GM12878 (cell line): ENCODE measurements at regions not wholly inside any gene's neighbourhood (a gene's known extent, or its start where the extent isn't known, plus 50 kb on each side); places are given as distances from the start of the nearest gene placed in this dataset.

ENCODE experiments used
- ATAC-seq: fragments of 200-7000 bp; cut with Tn5 transposase; 3 replicates; pipeline ENCODE4 v1.9.1; 2020; ENCODE audit warnings: mild to moderate bottlenecking, moderate library complexity
- BruUV-seq: library from RNA; stranded (reverse); fragments of 400-500 nt; replicated peaks from 2 replicates; lab custom pipeline; 2021; lab: Mats Ljungman, UMichigan
- CTCF ChIA-PET: fragments of 300-600 bp; sonication (Branson Sonifier 250); formaldehyde crosslinking; extraction: SDS; loops from one replicate; lab custom pipeline; 2021; ENCODE audit warnings: inconsistent platforms; lab: Yijun Ruan, JAX
- POLR2A ChIA-PET: fragments of 350-600 bp; formaldehyde crosslinking; extraction: SDS; loops from one replicate; lab custom pipeline; 2021; ENCODE audit warnings: inconsistent platforms; lab: Charles Lee
- RAD21 ChIA-PET: fragments of 300-600 bp; sonication (Branson Sonifier 250); formaldehyde crosslinking; loops from one replicate; lab custom pipeline; 2023; ENCODE audit warnings: antibody characterized with exemption; ENCODE audit not compliant: unreplicated experiment; lab: Charles Lee
- SMC1A ChIA-PET: fragments of 300-600 bp; sonication (Branson Sonifier 250); formaldehyde crosslinking; loops from one replicate; lab custom pipeline; 2023; ENCODE audit not compliant: unreplicated experiment, uncharacterized antibody; lab: Charles Lee
- DNase-seq: peaks from one replicate; pipeline ENCODE4 v3.0.0-alpha.2; 2011; ENCODE audit warnings: low read depth, low spot score
- FAIRE-seq: peaks from 3 replicates; lab custom pipeline; 2011; peaks lifted over from hg19 to GRCh38; lab: Jason Lieb, UNC
- H2AFZ ChIP-seq: 2 replicates; pipeline ENCODE4 v1.6.0; 2011; ENCODE audit warnings: low read depth, low read length, control low read depth; ENCODE audit not compliant: control insufficient read depth
- H3K27ac ChIP-seq: 2 replicates; pipeline ENCODE4 v1.5.1; 2011; ENCODE audit warnings: control low read depth; ENCODE audit not compliant: control insufficient read depth, insufficient read depth
- H3K27me3 ChIP-seq, 2 experiments: replicated peaks in 1 of 2; 2 replicates each; pipeline versions ENCODE4 v1.6.0 to v1.6.1; 2011; ENCODE audit warnings: low read length in 1 of 2; ENCODE audit not compliant: control insufficient read depth in 2 of 2, insufficient read depth in 2 of 2
- H3K36me3 ChIP-seq, 2 experiments: 2 replicates each; pipeline ENCODE4 v1.5.1; 2011; ENCODE audit warnings: low read length in 1 of 2; ENCODE audit not compliant: control insufficient read depth in 2 of 2, insufficient read depth in 2 of 2
- H3K4me1 ChIP-seq: 2 replicates; pipeline ENCODE4 v1.6.1; 2011; ENCODE audit warnings: mild to moderate bottlenecking, low read length, moderate library complexity, mixed read lengths; ENCODE audit not compliant: control insufficient read depth, insufficient read depth
- H3K4me2 ChIP-seq: 2 replicates; pipeline ENCODE4 v1.6.0; 2011; ENCODE audit warnings: control low read depth; ENCODE audit not compliant: control insufficient read depth, insufficient read depth
- H3K4me3 ChIP-seq: fragments of 200-600 bp; sonication (generic); 2 replicates; pipeline ENCODE4 v1.5.1; 2016
- H3K79me2 ChIP-seq: 2 replicates; pipeline ENCODE4 v1.6.0; 2011; ENCODE audit warnings: low read length; ENCODE audit not compliant: control insufficient read depth, insufficient read depth
- H3K9ac ChIP-seq: 2 replicates; pipeline ENCODE4 v1.8.0; 2011; ENCODE audit warnings: low read length, control low read depth, mixed read lengths; ENCODE audit not compliant: control insufficient read depth, insufficient read depth
- H3K9me3 ChIP-seq: replicated peaks from 3 replicates; pipeline ENCODE4 v1.5.1; 2011; ENCODE audit warnings: mild to moderate bottlenecking, low read length; ENCODE audit not compliant: control insufficient read depth, insufficient read depth
- H4K20me1 ChIP-seq: 2 replicates; pipeline ENCODE4 v1.6.0; 2011; ENCODE audit not compliant: control insufficient read depth, insufficient read depth
- CHD1 ChIP-seq: IDR thresholded peaks from 2 replicates; pipeline ENCODE4 v1.6.1; 2012; ENCODE audit warnings: low read depth, low read length, improper control_type of control experiment
- NR2C1 ChIP-seq: fragments of 450-650 bp; IDR thresholded peaks from 2 replicates; pipeline ENCODE4 v1.6.1; 2017; ENCODE audit warnings: antibody characterized with exemption, mild to moderate bottlenecking, moderate library complexity
- NR2C2 ChIP-seq: IDR thresholded peaks from 2 replicates; pipeline ENCODE4 v1.6.1; 2011; ENCODE audit warnings: borderline replicate concordance, low read depth; ENCODE audit not compliant: control insufficient read depth, insufficient read length
- RB1 ChIP-seq: fragments of 450-650 bp; formaldehyde crosslinking; IDR thresholded peaks from 2 replicates; pipeline ENCODE4 v1.6.1; 2017; ENCODE audit warnings: mild to moderate bottlenecking, borderline replicate concordance
- SPI1 ChIP-seq: IDR thresholded peaks from 2 replicates; pipeline ENCODE4 v1.6.1; 2011; ENCODE audit warnings: low read depth, mild to moderate bottlenecking, low read length, moderate library complexity, borderline replicate concordance; ENCODE audit not compliant: insufficient read depth
- ZBTB4 ChIP-seq: fragments of 450-650 bp; formaldehyde crosslinking; IDR thresholded peaks from 2 replicates; pipeline ENCODE4 v1.4.0; 2022; ENCODE audit warnings: mild to moderate bottlenecking, moderate library complexity
- WGBS: methylation state at CpG from one replicate; pipeline ENCODE4 v1.1.6; 2016; ENCODE audit warnings: low lambda C conversion rate; ENCODE audit not compliant: insufficient replicate concordance, insufficient coverage; ENCODE audit errors: missing lambda C conversion rate; 5-methylcytosine and 5-hydroxymethylcytosine counted together
- in situ Hi-C: fragments of 300-500 bp; cut with MboI; formaldehyde crosslinking; loops from 9 replicates; pipeline ENCODE4 v1.14.3; 2018; ENCODE audit warnings: mixed read lengths
- intact Hi-C: fragments of 100-400 bp; cut with micrococcal nuclease; formaldehyde crosslinking; loops from one replicate; pipeline ENCODE4 v1.14.2; 2022; ENCODE audit not compliant: unreplicated experiment

GRCh38 chr15:72888811-72889210 lies 105.3 kb upstream of the ADPGK start:
- POLR2A ChIA-PET: no interaction called here
- H3K27me3 ChIP-seq: no peaks in the 10 kb centered on the region
- RAD21 ChIA-PET: no interaction called here
- intact Hi-C loops (no loop called here), in situ Hi-C loops (no loop called here)
- CTCF ChIA-PET: no interaction called here
- no peaks in the 10 kb centered on the region for H3K9me3 ChIP-seq
- no peak overlapping the region for H3K4me3 ChIP-seq
- no peak for TF ChIP-seq NR2C2
- SMC1A ChIA-PET: interaction anchor here (0.6 kb wide), 1 partner anchor 14 kb away, joined by 3 read pairs; no protein-coding TSS in a partner anchor
- no peak overlapping the region for H3K9ac ChIP-seq
- H3K4me2 ChIP-seq: no peak overlapping the region
- no peak for FAIRE-seq
- DNase-seq: no peak
- WGBS: 41% methylated on average over 7 of the region's 7 CpGs
- no peaks in the 10 kb centered on the region for H3K4me1 ChIP-seq
- ATAC-seq: no peak
- no peak overlapping the region for H3K27ac ChIP-seq
- H4K20me1 ChIP-seq: no peaks in the 10 kb centered on the region
- H3K36me3 ChIP-seq: no peaks in the 10 kb centered on the region
- no peak overlapping the region for H2AFZ ChIP-seq
- BruUV-seq: no TSS peak
- no peaks in the 10 kb centered on the region for H3K79me2 ChIP-seq

- no peak overlapping the region for H3K9ac ChIP-seq
- no peak overlapping the region for H2AFZ ChIP-seq
- H3K36me3 ChIP-seq: no peaks in the 10 kb centered on the region
- H3K79me2 ChIP-seq: no peaks in the 10 kb centered on the region
- 0% methylated on average over 1 of the region's 1 CpG for WGBS
- TF ChIP-seq ZBTB4 (CRISPR knock-in tag): no peak
- TF ChIP-seq RB1: no peak
- no peak for TF ChIP-seq NR2C1
- no peak for TF ChIP-seq CHD1
- TF ChIP-seq SPI1: no peak
- DNase-seq (no peak), FAIRE-seq (no peak), ATAC-seq (no peak)
- no peaks in the 10 kb centered on the region for H3K4me1 ChIP-seq
- no TSS peak for BruUV-seq
- intact Hi-C loops (no loop called here), in situ Hi-C loops (no loop called here)
- H3K9me3 ChIP-seq: no peaks in the 10 kb centered on the region
- ChIA-PET RAD21 (no interaction called here), SMC1A (no interaction called here), POLR2A (no interaction called here), CTCF (no interaction called here)
- no peak overlapping the region for H3K27ac ChIP-seq
- H3K4me2 ChIP-seq: no peak overlapping the region
- no peak overlapping the region for H3K4me3 ChIP-seq
- no peaks in the 10 kb centered on the region for H4K20me1 ChIP-seq
- no peaks in the 10 kb centered on the region for H3K27me3 ChIP-seq
Observed at GRCh38 chr15:72888211-72888610, 104.7 kb upstream of the ADPGK start.
